Transverse colon (tissue), 4 donors: ENCODE measurements at regions not wholly inside any gene's neighbourhood (a gene's known extent, or its start where the extent isn't known, plus 50 kb on each side); places are given as distances from the start of the nearest gene placed in this dataset.

Source experiments
- DNase-seq: peaks from one replicate; pipeline ENCODE4 v3.0.0-alpha.2; 2019
- H3K27ac ChIP-seq, 4 donors: fragments of 200-600 bp; sonication (generic); 2 replicates each; pipeline ENCODE4 v1.5.1; 2016 to 2018; ENCODE audit warnings: inconsistent platforms in 4 of 4
- H3K27me3 ChIP-seq: fragments of 200-600 bp; sonication (generic); 2 replicates; pipeline ENCODE4 v1.5.1; 2017; ENCODE audit warnings: inconsistent platforms
- H3K36me3 ChIP-seq, 4 donors: fragments of 200-600 bp; sonication (generic); 2 replicates each; pipeline ENCODE4 v1.5.1; 2017 to 2019; ENCODE audit warnings: inconsistent platforms in 4 of 4
- H3K4me1 ChIP-seq, 4 donors: fragments of 200-600 bp; sonication (generic); 2 replicates each; pipeline ENCODE4 v1.5.1; 2017 to 2020; ENCODE audit warnings: inconsistent platforms in 4 of 4
- H3K4me3 ChIP-seq, 4 donors: fragments of 200-600 bp; sonication (generic); 1 replicate in 1 of 4; 2 replicates in 3 of 4; pipeline versions ENCODE4 v1.5.1 to v1.6.1; 2017 to 2019; ENCODE audit warnings: inconsistent platforms in 4 of 4
- H3K9me3 ChIP-seq, 2 donors: fragments of 200-600 bp; sonication (generic); 2 replicates each; pipeline ENCODE4 v1.5.1; 2017 to 2019; ENCODE audit warnings: inconsistent platforms in 2 of 2
- EP300 ChIP-seq: sonication (generic); formaldehyde crosslinking; IDR thresholded peaks from one replicate; pipeline ENCODE4 v1.6.1; 2017; ENCODE audit warnings: antibody characterized with exemption, low read depth
- POLR2A ChIP-seq: fragments of 450-650 bp; IDR thresholded peaks from one replicate; pipeline ENCODE4 v1.6.1; 2016; ENCODE audit warnings: antibody characterized with exemption, mild to moderate bottlenecking, moderate library complexity
- POLR2AphosphoS5 ChIP-seq, 3 donors: sonication (generic); formaldehyde crosslinking; IDR thresholded peaks; one replicate each; pipeline ENCODE4 v1.6.1; 2016; ENCODE audit warnings: antibody characterized with exemption in 3 of 3
- WGBS, 2 donors: methylation state at CpG; one replicate each; pipeline ENCODE4 v1.1.5; 2018; ENCODE audit warnings: low coverage in 1 of 2; 5-methylcytosine and 5-hydroxymethylcytosine counted together
- in situ Hi-C, 4 donors: fragments of 200-750 bp; cut with MboI; loops; one replicate each; pipeline versions ENCODE4 v1.15.0 to v1.15.1; 2017; ENCODE audit warnings: low sequenced_read_pairs in 3 of 4, low pct_ligation_motif_present in 1 of 4, low pct_unique_long_range_greater_than_20kb in 1 of 4
- intact Hi-C: fragments of 100-400 bp; cut with DNase I; formaldehyde crosslinking; loops from one replicate; pipeline ENCODE4 v1.15.1; 2023; ENCODE audit warnings: low total_unique reads
- small RNA-seq, 4 donors: library from RNA; depleted of rRNA; stranded (forward); fragments of <200 nt; gene quantifications; one replicate each; pipeline ENCODE3, GENCODE V24; 2016
- TF ChIP-seq, protein P1 (sequence below), 5 experiments: fragments of 200-600 bp in 3 of 5; fragments of 450-650 bp in 2 of 5; sonication (generic) in 3 of 5; IDR thresholded peaks; 1 replicate in 2 of 5; 2 replicates in 3 of 5; pipeline ENCODE4 v1.5.1; 2016 to 2017; ENCODE audit warnings: antibody characterized with exemption in 5 of 5, inconsistent platforms in 3 of 5, mild to moderate bottlenecking in 2 of 5, moderate library complexity in 1 of 5

DNA sequence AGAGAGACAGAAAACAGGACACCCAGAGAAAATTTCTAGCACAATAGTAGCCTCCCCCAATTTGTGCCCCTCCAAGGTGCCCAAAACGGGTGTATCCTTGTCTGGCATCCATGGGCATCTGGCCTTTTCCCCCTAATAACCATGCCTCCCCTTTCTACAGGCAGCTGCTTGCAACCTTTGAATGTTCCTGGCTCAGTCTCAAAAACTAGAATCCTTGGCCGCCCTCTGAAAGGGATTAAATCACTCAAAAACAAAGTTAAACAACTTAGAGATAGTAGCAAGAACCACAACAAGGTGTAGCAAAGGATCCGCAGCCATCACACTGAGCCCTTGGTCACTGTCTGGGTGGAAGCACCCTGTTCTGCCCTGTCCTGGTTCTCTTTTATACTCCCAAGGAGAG lies 105.6 kb downstream of the MN1 start:
- TF ChIP-seq POLR2A, result no peak
- TF ChIP-seq EP300, result no peak
- no peak for TF ChIP-seq POLR2AphosphoS5 (IDR thresholded peaks at IDR 0.05)
- TF ChIP-seq, protein P1, sequence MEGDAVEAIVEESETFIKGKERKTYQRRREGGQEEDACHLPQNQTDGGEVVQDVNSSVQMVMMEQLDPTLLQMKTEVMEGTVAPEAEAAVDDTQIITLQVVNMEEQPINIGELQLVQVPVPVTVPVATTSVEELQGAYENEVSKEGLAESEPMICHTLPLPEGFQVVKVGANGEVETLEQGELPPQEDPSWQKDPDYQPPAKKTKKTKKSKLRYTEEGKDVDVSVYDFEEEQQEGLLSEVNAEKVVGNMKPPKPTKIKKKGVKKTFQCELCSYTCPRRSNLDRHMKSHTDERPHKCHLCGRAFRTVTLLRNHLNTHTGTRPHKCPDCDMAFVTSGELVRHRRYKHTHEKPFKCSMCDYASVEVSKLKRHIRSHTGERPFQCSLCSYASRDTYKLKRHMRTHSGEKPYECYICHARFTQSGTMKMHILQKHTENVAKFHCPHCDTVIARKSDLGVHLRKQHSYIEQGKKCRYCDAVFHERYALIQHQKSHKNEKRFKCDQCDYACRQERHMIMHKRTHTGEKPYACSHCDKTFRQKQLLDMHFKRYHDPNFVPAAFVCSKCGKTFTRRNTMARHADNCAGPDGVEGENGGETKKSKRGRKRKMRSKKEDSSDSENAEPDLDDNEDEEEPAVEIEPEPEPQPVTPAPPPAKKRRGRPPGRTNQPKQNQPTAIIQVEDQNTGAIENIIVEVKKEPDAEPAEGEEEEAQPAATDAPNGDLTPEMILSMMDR (IDR thresholded peaks at IDR 0.05), result no peak
- no peaks in the 10 kb centered on the region for H3K27me3 ChIP-seq
- 17 to 53% methylated on average over 1 to 3 of the region's 3 CpGs for WGBS, 2 donors
- no peaks in the 10 kb centered on the region for H3K4me1 ChIP-seq
- H3K4me3 ChIP-seq, result no peak overlapping the region
- no peaks in the 10 kb centered on the region for H3K36me3 ChIP-seq
- intact Hi-C loops, result no loop called here
- H3K9me3 ChIP-seq, result no peaks in the 10 kb centered on the region
- H3K27ac ChIP-seq, result no peak overlapping the region
- no peak for DNase-seq
- in situ Hi-C loops, result no loop called here

DNA sequence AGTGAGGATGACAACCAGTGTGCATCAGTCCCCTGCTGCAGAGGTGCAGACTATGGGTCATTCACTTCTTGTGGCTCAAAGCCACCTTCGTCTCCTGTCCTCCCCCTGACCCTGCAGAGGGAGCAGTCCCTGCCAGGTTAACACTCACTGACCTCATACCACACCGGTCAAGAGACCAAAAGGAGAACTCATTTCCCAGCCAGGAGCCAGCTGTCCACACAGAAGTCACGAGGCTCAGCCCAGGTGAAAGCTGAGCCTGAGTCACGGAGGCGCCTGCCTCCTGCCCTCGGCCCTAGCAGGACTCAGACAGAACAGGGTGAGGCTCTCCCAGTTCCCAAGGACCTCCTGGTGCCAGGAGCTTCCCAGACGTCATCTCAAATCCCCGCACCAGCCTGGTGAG lies 103.7 kb downstream of the MN1 start:
- 76% methylated on average over 8 of the region's 8 CpGs; no CpG with 5 or more reads in 1 of the 2 donors for WGBS, 2 donors
- DNase-seq, result no peak
- no peaks in the 10 kb centered on the region for H3K27me3 ChIP-seq
- no peak overlapping the region for H3K27ac ChIP-seq
- intact Hi-C loops, result no loop called here
- TF ChIP-seq POLR2A, result no peak
- no peak for TF ChIP-seq POLR2AphosphoS5 (IDR thresholded peaks at IDR 0.05)
- TF ChIP-seq, protein P1 (IDR thresholded peaks at IDR 0.05), result no peak
- no peak for TF ChIP-seq EP300
- in situ Hi-C loops, result no loop called here
- H3K4me3 ChIP-seq, result no peak overlapping the region
- no peaks in the 10 kb centered on the region for H3K9me3 ChIP-seq
- H3K4me1 ChIP-seq, result no peaks in the 10 kb centered on the region
- H3K36me3 ChIP-seq, result no peaks in the 10 kb centered on the region

Small RNA genes lying in the stretch of these regions (small RNA-seq; reads per million reads assigned to genes)
- gene RNU6-1066P, result 0 reads per million in 4 donors
